Right lobe of liver (tissue), 6 donors: ENCODE measurements at regions not wholly inside any gene's neighbourhood (a gene's known extent, or its start where the extent isn't known, plus 50 kb on each side); places are given as distances from the start of the nearest gene placed in this dataset.

Experiments
- ATAC-seq, 4 donors: fragments of 200-7000 bp; cut with Tn5 transposase; one replicate each; pipeline ENCODE4 v1.9.1; 2020; ENCODE audit warnings: mild to moderate bottlenecking in 4 of 4, moderate library complexity in 4 of 4
- DNase-seq, 3 donors: peaks; one replicate each; pipeline ENCODE4 v3.0.0-alpha.2; 2020
- H3K27ac ChIP-seq, 3 donors: fragments of 200-600 bp; one replicate each; pipeline ENCODE4 v1.8.0; 2022
- H3K27me3 ChIP-seq, 2 donors: fragments of 200-600 bp; one replicate each; pipeline ENCODE4 v1.8.0; 2022
- H3K36me3 ChIP-seq, 4 donors: fragments of 200-600 bp; sonication (generic) in 1 of 4; one replicate each; pipeline versions ENCODE4 v1.5.1 to v1.8.0; 2017 to 2022; ENCODE audit warnings: control low read depth in 1 of 4
- H3K4me1 ChIP-seq, 4 donors: fragments of 200-600 bp; sonication (generic) in 1 of 4; one replicate each; pipeline versions ENCODE4 v1.5.1 to v1.8.0; 2017 to 2022; ENCODE audit warnings: control low read depth in 1 of 4
- H3K4me3 ChIP-seq, 3 donors: fragments of 200-600 bp; one replicate each; pipeline ENCODE4 v1.8.0; 2022
- H3K9me3 ChIP-seq, 4 donors: fragments of 200-600 bp; sonication (generic) in 1 of 4; one replicate each; pipeline versions ENCODE4 v1.5.1 to v1.8.0; 2017 to 2022; ENCODE audit warnings: control low read depth in 1 of 4
- CTCF ChIP-seq, 4 donors: fragments of 200-600 bp in 3 of 4; fragments of 450-650 bp in 1 of 4; IDR thresholded peaks; one replicate each; pipeline versions ENCODE4 v1.5.1 to v1.8.0; 2016 to 2022; ENCODE audit warnings: antibody characterized with exemption in 4 of 4, mild to moderate bottlenecking in 2 of 4
- POLR2A ChIP-seq: fragments of 450-650 bp; IDR thresholded peaks from one replicate; pipeline ENCODE4 v1.6.1; 2017; ENCODE audit warnings: antibody characterized with exemption, mild to moderate bottlenecking
- WGBS: methylation state at CpG from one replicate; pipeline ENCODE4 v1.1.6; 2018; ENCODE audit warnings: low coverage, low lambda C conversion rate; ENCODE audit not compliant: insufficient coverage; ENCODE audit errors: missing lambda C conversion rate; 5-methylcytosine and 5-hydroxymethylcytosine counted together
- intact Hi-C, 2 donors: fragments of 100-400 bp; cut with DNase I; formaldehyde crosslinking; loops; one replicate each; pipeline versions ENCODE4 v1.11.2 to v1.14.1; 2022
- donor health status: DM: no; HTN: yes; CAD: no.
- donor health status: DM: no; HTN: no; CAD: no.
- donor health status: DM: no; HTN: no; CAD: no.
- donor health status: DM: no; HTN: yes; CAD: no.
- donor health status: DM: no; HTN: yes; CAD: no.

GRCh38 chr15:60057554-60057953 lies 53.4 kb downstream of the FOXB1 start:
- no peak for TF ChIP-seq POLR2A
- TF ChIP-seq CTCF (IDR thresholded peaks at IDR 0.05): no peak
- Histone ChIP-seq H3K27me3 (no peaks in the 10 kb centered on the region), H3K36me3 (no peaks in the 10 kb centered on the region), H3K4me1 (no peaks in the 10 kb centered on the region), H3K9me3 (peaks cover 0 to 7% (median 0%) of the 10 kb centered on the region in 4 donors), H3K27ac (no peak overlapping the region), H3K4me3 (no peak overlapping the region)
- ATAC-seq (no peak), DNase-seq (no peak)
- intact Hi-C loops: no loop called here
- WGBS: 59% methylated on average over 3 of the region's 3 CpGs

- H3K36me3 ChIP-seq: no peaks in the 10 kb centered on the region
- H3K4me3 ChIP-seq: no peak overlapping the region
- no peak for TF ChIP-seq CTCF (IDR thresholded peaks at IDR 0.05)
- no peak for TF ChIP-seq POLR2A
- no peak overlapping the region for H3K27ac ChIP-seq
- no peak for ATAC-seq
- intact Hi-C loops: no loop called here
- DNase-seq: no peak
- no peaks in the 10 kb centered on the region for H3K27me3 ChIP-seq
- H3K4me1 ChIP-seq: no peaks in the 10 kb centered on the region
- H3K9me3 ChIP-seq: peaks cover 0 to 7% (median 0%) of the 10 kb centered on the region in 4 donors
- whole genome bisulfite sequencing: 100% methylated on average over 1 of the region's 1 CpG
These were observed 55.1 kb downstream of the FOXB1 start for GRCh38 chr15:60059186-60059585.

- DNase-seq: no peak
- Histone ChIP-seq H3K27ac (no peak overlapping the region), H3K4me1 (no peaks in the 10 kb centered on the region), H3K9me3 (peaks cover 0 to 7% (median 0%) of the 10 kb centered on the region in 4 donors), H3K4me3 (no peak overlapping the region), H3K27me3 (no peaks in the 10 kb centered on the region), H3K36me3 (no peaks in the 10 kb centered on the region)
- intact Hi-C loops: no loop called here
- no peak for ATAC-seq
- TF ChIP-seq POLR2A: no peak
- TF ChIP-seq CTCF (IDR thresholded peaks at IDR 0.05): no peak
- 63% methylated on average over 1 of the region's 1 CpG for WGBS
These were observed 57.6 kb downstream of the FOXB1 start for GRCh38 chr15:60061758-60062157.

- ATAC-seq: no peak
- intact Hi-C loops: no loop called here
- no peaks in the 10 kb centered on the region for H3K4me1 ChIP-seq
- no peaks in the 10 kb centered on the region for H3K36me3 ChIP-seq
- no peak for DNase-seq
- H3K9me3 ChIP-seq: peaks cover 0 to 7% (median 0%) of the 10 kb centered on the region in 4 donors
- no peak for TF ChIP-seq POLR2A
- TF ChIP-seq CTCF (IDR thresholded peaks at IDR 0.05): no peak
- WGBS: 82% methylated on average over 3 of the region's 3 CpGs
- no peak overlapping the region for H3K27ac ChIP-seq
- H3K27me3 ChIP-seq: no peaks in the 10 kb centered on the region
- no peak overlapping the region for H3K4me3 ChIP-seq
These were observed 58.7 kb downstream of the FOXB1 start for GRCh38 chr15:60062826-60063225.

GRCh38 chr15:60065951-60066350 lies 61.8 kb downstream of the FOXB1 start:
- TF ChIP-seq CTCF (IDR thresholded peaks at IDR 0.05): no peak
- intact Hi-C loops: no loop called here
- 48% methylated on average over 5 of the region's 7 CpGs for WGBS
- ATAC-seq (no peak), DNase-seq (no peak)
- Histone ChIP-seq H3K4me1 (no peaks in the 10 kb centered on the region), H3K9me3 (peaks cover 0 to 7% (median 0%) of the 10 kb centered on the region in 4 donors), H3K27ac (no peak overlapping the region), H3K4me3 (no peak overlapping the region), H3K36me3 (no peaks in the 10 kb centered on the region), H3K27me3 (no peaks in the 10 kb centered on the region)
